GM12878 (cell line): ENCODE measurements at regions not wholly inside any gene's neighbourhood (a gene's known extent, or its start where the extent isn't known, plus 50 kb on each side); places are given as distances from the start of the nearest gene placed in this dataset.

ENCODE experiments used
- ATAC-seq: fragments of 200-7000 bp; cut with Tn5 transposase; 3 replicates; pipeline ENCODE4 v1.9.1; 2020; ENCODE audit warnings: mild to moderate bottlenecking, moderate library complexity
- BruUV-seq: library from RNA; stranded (reverse); fragments of 400-500 nt; replicated peaks from 2 replicates; lab custom pipeline; 2021; lab: Mats Ljungman, UMichigan
- CTCF ChIA-PET: fragments of 300-600 bp; sonication (Branson Sonifier 250); formaldehyde crosslinking; extraction: SDS; loops from one replicate; lab custom pipeline; 2021; ENCODE audit warnings: inconsistent platforms; lab: Yijun Ruan, JAX
- POLR2A ChIA-PET: fragments of 350-600 bp; formaldehyde crosslinking; extraction: SDS; loops from one replicate; lab custom pipeline; 2021; ENCODE audit warnings: inconsistent platforms; lab: Charles Lee
- RAD21 ChIA-PET: fragments of 300-600 bp; sonication (Branson Sonifier 250); formaldehyde crosslinking; loops from one replicate; lab custom pipeline; 2023; ENCODE audit warnings: antibody characterized with exemption; ENCODE audit not compliant: unreplicated experiment; lab: Charles Lee
- SMC1A ChIA-PET: fragments of 300-600 bp; sonication (Branson Sonifier 250); formaldehyde crosslinking; loops from one replicate; lab custom pipeline; 2023; ENCODE audit not compliant: unreplicated experiment, uncharacterized antibody; lab: Charles Lee
- DNase-seq: peaks from one replicate; pipeline ENCODE4 v3.0.0-alpha.2; 2011; ENCODE audit warnings: low read depth, low spot score
- FAIRE-seq: peaks from 3 replicates; lab custom pipeline; 2011; peaks lifted over from hg19 to GRCh38; lab: Jason Lieb, UNC
- H2AFZ ChIP-seq: 2 replicates; pipeline ENCODE4 v1.6.0; 2011; ENCODE audit warnings: low read depth, low read length, control low read depth; ENCODE audit not compliant: control insufficient read depth
- H3K27ac ChIP-seq: 2 replicates; pipeline ENCODE4 v1.5.1; 2011; ENCODE audit warnings: control low read depth; ENCODE audit not compliant: control insufficient read depth, insufficient read depth
- H3K27me3 ChIP-seq, 2 experiments: replicated peaks in 1 of 2; 2 replicates each; pipeline versions ENCODE4 v1.6.0 to v1.6.1; 2011; ENCODE audit warnings: low read length in 1 of 2; ENCODE audit not compliant: control insufficient read depth in 2 of 2, insufficient read depth in 2 of 2
- H3K36me3 ChIP-seq, 2 experiments: 2 replicates each; pipeline ENCODE4 v1.5.1; 2011; ENCODE audit warnings: low read length in 1 of 2; ENCODE audit not compliant: control insufficient read depth in 2 of 2, insufficient read depth in 2 of 2
- H3K4me1 ChIP-seq: 2 replicates; pipeline ENCODE4 v1.6.1; 2011; ENCODE audit warnings: mild to moderate bottlenecking, low read length, moderate library complexity, mixed read lengths; ENCODE audit not compliant: control insufficient read depth, insufficient read depth
- H3K4me2 ChIP-seq: 2 replicates; pipeline ENCODE4 v1.6.0; 2011; ENCODE audit warnings: control low read depth; ENCODE audit not compliant: control insufficient read depth, insufficient read depth
- H3K4me3 ChIP-seq: fragments of 200-600 bp; sonication (generic); 2 replicates; pipeline ENCODE4 v1.5.1; 2016
- H3K79me2 ChIP-seq: 2 replicates; pipeline ENCODE4 v1.6.0; 2011; ENCODE audit warnings: low read length; ENCODE audit not compliant: control insufficient read depth, insufficient read depth
- H3K9ac ChIP-seq: 2 replicates; pipeline ENCODE4 v1.8.0; 2011; ENCODE audit warnings: low read length, control low read depth, mixed read lengths; ENCODE audit not compliant: control insufficient read depth, insufficient read depth
- H3K9me3 ChIP-seq: replicated peaks from 3 replicates; pipeline ENCODE4 v1.5.1; 2011; ENCODE audit warnings: mild to moderate bottlenecking, low read length; ENCODE audit not compliant: control insufficient read depth, insufficient read depth
- H4K20me1 ChIP-seq: 2 replicates; pipeline ENCODE4 v1.6.0; 2011; ENCODE audit not compliant: control insufficient read depth, insufficient read depth
- CEBPZ ChIP-seq: fragments of 150-350 bp; IDR thresholded peaks from 2 replicates; pipeline ENCODE4 v1.6.1; 2016; ENCODE audit warnings: low read depth, low read length
- EED ChIP-seq: sonication (generic); IDR thresholded peaks from 2 replicates; pipeline ENCODE4 v1.6.1; 2016; ENCODE audit warnings: antibody characterized with exemption, low read depth
- EZH2 ChIP-seq: IDR thresholded peaks from 2 replicates; pipeline ENCODE4 v1.6.1; 2012; ENCODE audit warnings: low read depth, mild to moderate bottlenecking, control low read depth, inconsistent platforms, low read length, borderline replicate concordance; ENCODE audit not compliant: control insufficient read depth
- NR2C2 ChIP-seq: IDR thresholded peaks from 2 replicates; pipeline ENCODE4 v1.6.1; 2011; ENCODE audit warnings: borderline replicate concordance, low read depth; ENCODE audit not compliant: control insufficient read depth, insufficient read length
- PBX3 ChIP-seq: IDR thresholded peaks from 2 replicates; pipeline ENCODE4 v1.6.1; 2011; ENCODE audit warnings: mild to moderate bottlenecking, low read depth, low read length, moderate library complexity; ENCODE audit not compliant: insufficient replicate concordance
- PML ChIP-seq: IDR thresholded peaks from 2 replicates; pipeline ENCODE4 v1.6.1; 2012; ENCODE audit warnings: low read length, inconsistent platforms
- RB1 ChIP-seq: fragments of 450-650 bp; formaldehyde crosslinking; IDR thresholded peaks from 2 replicates; pipeline ENCODE4 v1.6.1; 2017; ENCODE audit warnings: mild to moderate bottlenecking, borderline replicate concordance
- ZNF687 ChIP-seq: fragments of 450-650 bp; IDR thresholded peaks from 2 replicates; pipeline ENCODE4 v1.6.1; 2017; ENCODE audit warnings: mild to moderate bottlenecking, moderate library complexity
- WGBS: methylation state at CpG from one replicate; pipeline ENCODE4 v1.1.6; 2016; ENCODE audit warnings: low lambda C conversion rate; ENCODE audit not compliant: insufficient replicate concordance, insufficient coverage; ENCODE audit errors: missing lambda C conversion rate; 5-methylcytosine and 5-hydroxymethylcytosine counted together
- in situ Hi-C: fragments of 300-500 bp; cut with MboI; formaldehyde crosslinking; loops from 9 replicates; pipeline ENCODE4 v1.14.3; 2018; ENCODE audit warnings: mixed read lengths
- intact Hi-C: fragments of 100-400 bp; cut with micrococcal nuclease; formaldehyde crosslinking; loops from one replicate; pipeline ENCODE4 v1.14.2; 2022; ENCODE audit not compliant: unreplicated experiment

- TF ChIP-seq PBX3: no peak
- no peak for TF ChIP-seq RB1
- TF ChIP-seq, all 136 proteins: peak for 0
Observed at GRCh38 chr19:57026476-57026875, 93.3 kb upstream of the USP29 start (continued).

- Histone ChIP-seq H2AFZ (no peak overlapping the region), H3K4me1 (no peaks in the 10 kb centered on the region), H3K36me3 (no peaks in the 10 kb centered on the region), H3K79me2 (no peaks in the 10 kb centered on the region), H3K9ac (no peak overlapping the region), H3K4me2 (no peak overlapping the region), H4K20me1 (no peaks in the 10 kb centered on the region), H3K27ac (no peak overlapping the region), H3K4me3 (no peak overlapping the region), H3K27me3 (no peaks in the 10 kb centered on the region), H3K9me3 (no peaks in the 10 kb centered on the region; the same call in 2 of the 3 replicates)
- 68% methylated on average over 7 of the region's 7 CpGs for WGBS
- ChIA-PET SMC1A (no interaction called here), POLR2A (no interaction called here), CTCF (no interaction called here), RAD21 (no interaction called here)
- DNase-seq: no peak
- BruUV-seq: no TSS peak
- TF ChIP-seq EZH2 (no peak), PML (no peak), ZNF687 (no peak), NR2C2 (no peak), EED (no peak), CEBPZ (no peak)
- in situ Hi-C loops: no loop called here
- no peak for FAIRE-seq
- intact Hi-C loops: no loop called here
- no peak for ATAC-seq
Observed at GRCh38 chr19:57027360-57027759, 92.4 kb upstream of the USP29 start.
